ENCODE measurements at regions not wholly inside any gene's neighbourhood (a gene's known extent, or its start where the extent isn't known, plus 50 kb on each side); places are given as distances from the start of the nearest gene placed in this dataset.

- Mint-ChIP-seq H3K4me1 (ENCODE audit: low read depth) (no peaks in the 10 kb centered on the region), H3K4me3 (no peak overlapping the region), H3K9me3 (no peaks in the 10 kb centered on the region), H3K36me3 (ENCODE audit: low read depth) (no peaks in the 10 kb centered on the region), H3K27me3 (no peaks in the 10 kb centered on the region), H3K27ac (no peak overlapping the region)
- intact Hi-C loops (cut with micrococcal nuclease) = no loop called here
These were observed 587.9 kb downstream of the GBE1 start for GRCh38 chr3:81173514-81173913.

DNA sequence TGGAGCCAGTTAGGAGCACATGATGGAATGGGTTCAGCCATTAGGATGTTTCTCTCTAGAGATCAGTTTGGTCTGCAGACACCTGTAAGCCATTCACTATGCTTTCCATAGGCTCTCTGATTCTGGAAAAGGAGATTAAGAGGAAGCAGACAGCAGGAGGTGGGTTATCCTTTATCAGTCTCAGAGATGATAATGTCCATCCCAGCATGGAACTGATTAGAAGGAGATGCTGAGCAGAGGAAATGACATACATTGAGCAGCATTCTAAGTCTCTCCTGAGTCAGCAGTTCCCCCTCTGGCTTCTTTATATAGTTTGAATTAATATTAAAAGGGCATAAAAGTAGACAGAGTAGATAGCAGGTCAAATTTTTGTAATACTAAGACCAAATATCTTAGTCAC is 591.1 kb downstream of the GBE1 start:
- no peaks in the 10 kb centered on the region for H3K4me1 Mint-ChIP-seq (ENCODE audit: low read depth)
- H3K36me3 Mint-ChIP-seq (ENCODE audit: low read depth) = no peaks in the 10 kb centered on the region
- H3K4me3 Mint-ChIP-seq = no peak overlapping the region
- H3K27me3 Mint-ChIP-seq = no peaks in the 10 kb centered on the region
- H3K27ac Mint-ChIP-seq = no peak overlapping the region
- intact Hi-C loops (cut with micrococcal nuclease) = no loop called here
- no peaks in the 10 kb centered on the region for H3K9me3 Mint-ChIP-seq

- Mint-ChIP-seq H3K27ac (no peak overlapping the region), H3K36me3 (ENCODE audit: low read depth) (no peaks in the 10 kb centered on the region), H3K27me3 (no peaks in the 10 kb centered on the region), H3K9me3 (no peaks in the 10 kb centered on the region), H3K4me3 (no peak overlapping the region), H3K4me1 (ENCODE audit: low read depth) (no peaks in the 10 kb centered on the region)
- intact Hi-C loops (cut with micrococcal nuclease) = no loop called here
These were observed 596.6 kb downstream of the GBE1 start for GRCh38 chr3:81164806-81165205.

DNA sequence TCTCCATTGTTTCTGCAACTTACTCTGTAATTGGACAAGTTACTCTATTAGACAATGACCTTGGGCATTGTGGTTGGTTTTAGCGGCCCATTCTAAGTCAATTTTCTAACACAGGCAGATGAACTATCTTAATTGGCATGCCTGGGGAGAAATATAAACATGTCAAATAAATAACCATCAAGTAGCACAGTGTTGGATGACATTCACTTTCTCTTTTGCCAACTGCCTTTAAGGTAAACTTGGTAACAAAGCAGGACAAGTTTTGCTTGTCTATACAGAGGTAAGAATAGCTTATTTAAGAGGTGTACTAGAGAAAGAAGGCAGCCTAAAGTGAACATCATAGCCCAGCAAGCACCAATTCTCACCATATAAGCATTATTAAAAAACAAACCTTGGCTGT is 599.6 kb downstream of the GBE1 start:
- Mint-ChIP-seq H3K36me3 (ENCODE audit: low read depth) (no peaks in the 10 kb centered on the region), H3K27ac (no peak overlapping the region), H3K4me1 (ENCODE audit: low read depth) (no peaks in the 10 kb centered on the region), H3K9me3 (peaks cover 3% of the 10 kb centered on the region), H3K4me3 (no peak overlapping the region), H3K27me3 (no peaks in the 10 kb centered on the region)
- intact Hi-C loops (cut with micrococcal nuclease) = no loop called here

DNA sequence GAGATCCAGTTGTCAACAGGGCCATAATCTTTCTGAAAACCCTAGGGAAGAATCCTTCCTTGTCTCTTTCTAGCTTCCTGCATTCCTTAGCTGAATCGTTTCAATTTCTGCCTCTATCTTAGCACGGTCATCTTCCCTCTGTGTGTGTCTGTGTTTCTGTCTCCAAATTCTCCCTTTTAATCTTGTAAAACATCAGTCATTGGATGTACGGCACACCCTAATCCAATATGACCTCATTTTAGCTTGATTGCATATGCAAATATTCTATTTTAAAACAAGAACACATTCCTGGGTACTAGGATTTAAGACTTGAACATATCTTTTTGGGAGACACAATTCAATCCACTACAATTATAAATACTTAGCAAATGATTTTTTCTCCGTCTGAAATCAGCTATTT is 600.3 kb downstream of the GBE1 start:
- intact Hi-C loops (cut with micrococcal nuclease) = no loop called here
- Mint-ChIP-seq H3K36me3 (ENCODE audit: low read depth) (no peaks in the 10 kb centered on the region), H3K9me3 (peaks cover 10% of the 10 kb centered on the region), H3K27ac (no peak overlapping the region), H3K4me3 (no peak overlapping the region), H3K27me3 (no peaks in the 10 kb centered on the region), H3K4me1 (ENCODE audit: low read depth) (no peaks in the 10 kb centered on the region)

GRCh38 chr3:81154611-81155143 is 606.8 kb downstream of the GBE1 start:
- H3K4me3 Mint-ChIP-seq = no peak overlapping the region
- intact Hi-C loops (cut with micrococcal nuclease) = no loop called here
- no peaks in the 10 kb centered on the region for H3K36me3 Mint-ChIP-seq (ENCODE audit: low read depth)
- H3K9me3 Mint-ChIP-seq = peaks cover 42% of the 10 kb centered on the region
- no peak overlapping the region for H3K27ac Mint-ChIP-seq
- no peaks in the 10 kb centered on the region for H3K4me1 Mint-ChIP-seq (ENCODE audit: low read depth)
- H3K27me3 Mint-ChIP-seq = no peaks in the 10 kb centered on the region

DNA sequence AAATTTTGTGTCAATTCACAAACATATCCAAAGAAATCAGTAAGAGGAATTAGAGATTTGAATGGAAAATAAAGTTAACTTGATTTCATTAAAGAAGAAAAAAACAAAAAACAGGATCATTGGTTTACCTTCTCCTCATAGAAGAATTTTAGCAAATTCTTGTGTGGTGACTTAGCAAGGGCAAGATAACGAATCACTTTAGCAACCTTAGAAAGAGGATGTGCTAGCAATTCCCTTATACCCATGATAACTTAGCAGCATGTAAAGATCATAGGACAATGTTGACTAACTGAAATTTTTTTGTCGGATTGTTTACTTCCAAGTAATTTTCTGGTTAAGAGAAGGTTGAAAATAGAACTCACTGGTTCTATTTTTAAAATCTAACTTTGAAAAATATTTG is 609.3 kb downstream of the GBE1 start:
- Mint-ChIP-seq H3K9me3 (peaks cover 42% of the 10 kb centered on the region), H3K4me3 (no peak overlapping the region), H3K36me3 (ENCODE audit: low read depth) (no peaks in the 10 kb centered on the region), H3K27me3 (no peaks in the 10 kb centered on the region), H3K4me1 (ENCODE audit: low read depth) (no peaks in the 10 kb centered on the region), H3K27ac (no peak overlapping the region)
- intact Hi-C loops (cut with micrococcal nuclease) = no loop called here

GRCh38 chr3:81132995-81133394 is 628.5 kb downstream of the GBE1 start:
- intact Hi-C loops (cut with micrococcal nuclease) = no loop called here
- Mint-ChIP-seq H3K27me3 (no peaks in the 10 kb centered on the region), H3K4me3 (no peak overlapping the region), H3K27ac (no peak overlapping the region), H3K9me3 (no peaks in the 10 kb centered on the region), H3K36me3 (ENCODE audit: low read depth) (no peaks in the 10 kb centered on the region), H3K4me1 (ENCODE audit: low read depth) (no peaks in the 10 kb centered on the region)

DNA sequence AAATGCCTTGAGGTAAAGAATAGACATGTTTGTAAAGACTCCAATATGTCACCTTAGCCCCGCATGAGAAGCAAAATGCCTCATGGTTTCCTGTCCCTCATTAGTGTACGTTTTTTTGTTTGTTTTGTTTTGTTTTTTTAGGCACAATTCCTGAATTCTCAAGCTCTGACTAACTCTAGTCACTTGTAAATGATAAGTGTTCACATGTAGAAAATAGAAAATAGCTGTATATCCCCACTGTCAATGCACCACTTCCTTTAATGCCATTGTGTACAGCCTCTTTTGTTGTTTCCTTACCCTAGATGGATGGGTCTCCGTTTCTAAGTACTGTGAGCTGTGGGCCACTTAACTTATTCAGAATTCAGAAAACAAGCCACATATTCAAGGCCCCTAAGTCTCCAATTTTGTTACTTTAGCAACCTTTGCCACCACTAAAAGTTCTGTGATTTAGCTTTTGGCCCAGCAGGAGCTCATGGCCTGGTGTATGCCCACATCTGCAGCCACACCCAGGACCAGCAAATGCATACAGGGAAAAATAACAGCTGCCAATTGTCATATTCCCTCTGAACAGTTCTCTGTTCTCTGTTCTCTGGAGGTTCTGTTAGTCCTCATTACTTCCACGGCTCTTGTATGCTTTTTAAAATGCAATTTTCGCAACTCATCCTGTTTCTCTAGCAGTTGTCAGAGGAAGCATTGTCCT is 655.5 kb downstream of the GBE1 start:
- intact Hi-C loops (cut with micrococcal nuclease) = no loop called here
- Mint-ChIP-seq H3K9me3 (peaks cover 15% of the 10 kb centered on the region), H3K27me3 (no peaks in the 10 kb centered on the region), H3K4me1 (ENCODE audit: low read depth) (no peaks in the 10 kb centered on the region), H3K36me3 (ENCODE audit: low read depth) (no peaks in the 10 kb centered on the region), H3K27ac (no peak overlapping the region), H3K4me3 (no peak overlapping the region)

GRCh38 chr3:81105206-81105605 is 656.2 kb downstream of the GBE1 start:
- Mint-ChIP-seq H3K27me3 (no peaks in the 10 kb centered on the region), H3K4me1 (ENCODE audit: low read depth) (no peaks in the 10 kb centered on the region), H3K27ac (no peak overlapping the region)

GRCh38 chr3:81097889-81098288 is 663.6 kb downstream of the GBE1 start:
- Mint-ChIP-seq H3K36me3 (ENCODE audit: low read depth) (no peaks in the 10 kb centered on the region), H3K27me3 (no peaks in the 10 kb centered on the region), H3K4me1 (ENCODE audit: low read depth) (no peaks in the 10 kb centered on the region), H3K9me3 (peaks cover 22% of the 10 kb centered on the region), H3K27ac (no peak overlapping the region), H3K4me3 (no peak overlapping the region)
- intact Hi-C loops (cut with micrococcal nuclease) = no loop called here

More at GRCh38 chr3:81105206-81105605, 656.2 kb downstream of the GBE1 start:
- Mint-ChIP-seq H3K9me3 (peaks cover 8% of the 10 kb centered on the region), H3K4me3 (no peak overlapping the region), H3K36me3 (ENCODE audit: low read depth) (no peaks in the 10 kb centered on the region)
- intact Hi-C loops (cut with micrococcal nuclease) = no loop called here

DNA sequence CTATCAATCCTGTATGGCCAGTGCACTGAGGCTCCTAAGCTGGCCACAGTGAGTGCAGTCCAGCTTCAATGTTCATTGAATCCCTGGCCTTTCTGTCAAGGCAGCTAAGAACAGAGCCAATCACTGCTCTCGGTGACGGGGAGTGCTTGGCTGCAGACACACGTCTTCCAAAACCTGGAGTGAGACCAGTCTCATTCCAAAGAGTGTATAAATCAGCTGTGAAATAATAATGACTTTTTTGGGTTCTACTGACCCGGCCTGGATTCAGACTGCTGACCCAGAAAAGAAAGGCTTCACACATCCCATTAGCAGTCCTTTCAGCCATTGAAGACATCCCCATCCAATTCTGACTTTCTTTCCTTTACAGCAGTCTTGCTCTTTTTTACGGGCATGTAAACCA is 665.5 kb downstream of the GBE1 start:
- no peaks in the 10 kb centered on the region for H3K4me1 Mint-ChIP-seq (ENCODE audit: low read depth)
- no peaks in the 10 kb centered on the region for H3K27me3 Mint-ChIP-seq
- peaks cover 27% of the 10 kb centered on the region for H3K9me3 Mint-ChIP-seq
- intact Hi-C loops (cut with micrococcal nuclease) = no loop called here
- H3K36me3 Mint-ChIP-seq (ENCODE audit: low read depth) = no peaks in the 10 kb centered on the region
- no peak overlapping the region for H3K27ac Mint-ChIP-seq
- H3K4me3 Mint-ChIP-seq = no peak overlapping the region

DNA sequence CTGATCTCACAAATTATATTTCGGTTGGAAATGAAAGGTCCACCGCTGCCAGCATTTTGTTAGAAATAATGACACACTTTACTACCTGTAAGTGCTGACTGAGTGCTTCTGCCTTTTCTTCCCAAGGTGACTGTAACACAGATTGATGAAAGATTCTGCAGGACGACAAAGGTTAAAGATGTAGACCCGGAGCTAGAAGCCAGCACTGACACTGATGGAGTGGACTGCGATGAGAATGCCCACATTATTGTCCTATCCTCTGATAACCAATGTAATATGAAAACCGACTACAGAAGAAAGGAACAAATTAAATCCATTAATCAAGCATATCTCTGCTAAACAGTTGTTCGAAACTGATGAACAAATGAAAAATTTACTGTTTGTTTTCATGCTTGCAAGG is 666.5 kb downstream of the GBE1 start:
- H3K27me3 Mint-ChIP-seq = no peaks in the 10 kb centered on the region
- H3K4me1 Mint-ChIP-seq (ENCODE audit: low read depth) = no peaks in the 10 kb centered on the region
- H3K4me3 Mint-ChIP-seq = no peak overlapping the region
- intact Hi-C loops (cut with micrococcal nuclease) = no loop called here
- peaks cover 27% of the 10 kb centered on the region for H3K9me3 Mint-ChIP-seq
- no peak overlapping the region for H3K27ac Mint-ChIP-seq
- H3K36me3 Mint-ChIP-seq (ENCODE audit: low read depth) = no peaks in the 10 kb centered on the region

- intact Hi-C loops (cut with micrococcal nuclease) = no loop called here
- Mint-ChIP-seq H3K4me1 (ENCODE audit: low read depth) (no peaks in the 10 kb centered on the region), H3K36me3 (ENCODE audit: low read depth) (no peaks in the 10 kb centered on the region), H3K27me3 (no peaks in the 10 kb centered on the region), H3K9me3 (peaks cover 5% of the 10 kb centered on the region), H3K27ac (no peak overlapping the region), H3K4me3 (no peak overlapping the region)
These were observed 673.8 kb downstream of the GBE1 start for GRCh38 chr3:81087607-81088006.

GRCh38 chr3:81086348-81086747 is 675.1 kb downstream of the GBE1 start:
- intact Hi-C loops (cut with micrococcal nuclease) = no loop called here
- no peaks in the 10 kb centered on the region for H3K4me1 Mint-ChIP-seq (ENCODE audit: low read depth)
- H3K27me3 Mint-ChIP-seq = no peaks in the 10 kb centered on the region
- no peaks in the 10 kb centered on the region for H3K36me3 Mint-ChIP-seq (ENCODE audit: low read depth)
- no peak overlapping the region for H3K4me3 Mint-ChIP-seq
- no peaks in the 10 kb centered on the region for H3K9me3 Mint-ChIP-seq
- no peak overlapping the region for H3K27ac Mint-ChIP-seq

Data from dendritic cell treated with granulocyte-macrophage colony-stimulating factor and Interleukin-4, amounts not matched to agents 40 ng/mL and 50 ng/mL, for 4 days (primary cell).